ENCODE measurements at regions not wholly inside any gene's neighbourhood (a gene's known extent, or its start where the extent isn't known, plus 50 kb on each side); places are given as distances from the start of the nearest gene placed in this dataset.

DNA sequence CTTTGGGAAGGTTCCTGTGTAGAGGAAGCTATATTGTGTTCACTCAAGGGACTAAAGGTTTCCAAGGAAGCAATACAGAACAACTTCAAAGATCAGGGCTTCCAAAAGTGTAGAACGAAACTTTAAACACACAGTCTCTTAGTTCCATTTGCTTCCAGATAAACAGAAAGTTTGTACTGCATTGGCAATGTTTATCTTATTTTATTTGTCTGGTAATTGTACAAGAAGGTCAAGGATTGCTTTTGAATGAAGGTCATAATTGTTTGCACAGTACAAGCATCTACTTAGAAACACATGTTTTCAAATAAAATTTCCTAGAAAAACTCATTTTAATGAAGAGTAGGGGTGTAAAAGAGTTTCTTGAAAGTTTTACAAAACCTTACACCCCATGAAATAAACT is 712.7 kb upstream of the SGCG start:
- TF ChIP-seq, protein P1, sequence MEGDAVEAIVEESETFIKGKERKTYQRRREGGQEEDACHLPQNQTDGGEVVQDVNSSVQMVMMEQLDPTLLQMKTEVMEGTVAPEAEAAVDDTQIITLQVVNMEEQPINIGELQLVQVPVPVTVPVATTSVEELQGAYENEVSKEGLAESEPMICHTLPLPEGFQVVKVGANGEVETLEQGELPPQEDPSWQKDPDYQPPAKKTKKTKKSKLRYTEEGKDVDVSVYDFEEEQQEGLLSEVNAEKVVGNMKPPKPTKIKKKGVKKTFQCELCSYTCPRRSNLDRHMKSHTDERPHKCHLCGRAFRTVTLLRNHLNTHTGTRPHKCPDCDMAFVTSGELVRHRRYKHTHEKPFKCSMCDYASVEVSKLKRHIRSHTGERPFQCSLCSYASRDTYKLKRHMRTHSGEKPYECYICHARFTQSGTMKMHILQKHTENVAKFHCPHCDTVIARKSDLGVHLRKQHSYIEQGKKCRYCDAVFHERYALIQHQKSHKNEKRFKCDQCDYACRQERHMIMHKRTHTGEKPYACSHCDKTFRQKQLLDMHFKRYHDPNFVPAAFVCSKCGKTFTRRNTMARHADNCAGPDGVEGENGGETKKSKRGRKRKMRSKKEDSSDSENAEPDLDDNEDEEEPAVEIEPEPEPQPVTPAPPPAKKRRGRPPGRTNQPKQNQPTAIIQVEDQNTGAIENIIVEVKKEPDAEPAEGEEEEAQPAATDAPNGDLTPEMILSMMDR (conservative IDR thresholded peaks at IDR 0.05; ENCODE audit: low read depth in 2 of 2), result no peak
- TF ChIP-seq, protein P2, sequence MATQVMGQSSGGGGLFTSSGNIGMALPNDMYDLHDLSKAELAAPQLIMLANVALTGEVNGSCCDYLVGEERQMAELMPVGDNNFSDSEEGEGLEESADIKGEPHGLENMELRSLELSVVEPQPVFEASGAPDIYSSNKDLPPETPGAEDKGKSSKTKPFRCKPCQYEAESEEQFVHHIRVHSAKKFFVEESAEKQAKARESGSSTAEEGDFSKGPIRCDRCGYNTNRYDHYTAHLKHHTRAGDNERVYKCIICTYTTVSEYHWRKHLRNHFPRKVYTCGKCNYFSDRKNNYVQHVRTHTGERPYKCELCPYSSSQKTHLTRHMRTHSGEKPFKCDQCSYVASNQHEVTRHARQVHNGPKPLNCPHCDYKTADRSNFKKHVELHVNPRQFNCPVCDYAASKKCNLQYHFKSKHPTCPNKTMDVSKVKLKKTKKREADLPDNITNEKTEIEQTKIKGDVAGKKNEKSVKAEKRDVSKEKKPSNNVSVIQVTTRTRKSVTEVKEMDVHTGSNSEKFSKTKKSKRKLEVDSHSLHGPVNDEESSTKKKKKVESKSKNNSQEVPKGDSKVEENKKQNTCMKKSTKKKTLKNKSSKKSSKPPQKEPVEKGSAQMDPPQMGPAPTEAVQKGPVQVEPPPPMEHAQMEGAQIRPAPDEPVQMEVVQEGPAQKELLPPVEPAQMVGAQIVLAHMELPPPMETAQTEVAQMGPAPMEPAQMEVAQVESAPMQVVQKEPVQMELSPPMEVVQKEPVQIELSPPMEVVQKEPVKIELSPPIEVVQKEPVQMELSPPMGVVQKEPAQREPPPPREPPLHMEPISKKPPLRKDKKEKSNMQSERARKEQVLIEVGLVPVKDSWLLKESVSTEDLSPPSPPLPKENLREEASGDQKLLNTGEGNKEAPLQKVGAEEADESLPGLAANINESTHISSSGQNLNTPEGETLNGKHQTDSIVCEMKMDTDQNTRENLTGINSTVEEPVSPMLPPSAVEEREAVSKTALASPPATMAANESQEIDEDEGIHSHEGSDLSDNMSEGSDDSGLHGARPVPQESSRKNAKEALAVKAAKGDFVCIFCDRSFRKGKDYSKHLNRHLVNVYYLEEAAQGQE (IDR thresholded peaks at IDR 0.05; ENCODE audit: unreplicated experiment), result no peak
- TF ChIP-seq EZH2phosphoT487 (IDR thresholded peaks at IDR 0.05; ENCODE audit: unreplicated experiment) (no peak), POLR2AphosphoS5 (IDR thresholded peaks at IDR 0.05; ENCODE audit: low read depth) (no peak), ZNF331 (CRISPR knock-in tag; IDR thresholded peaks at IDR 0.05; ENCODE audit: low read depth) (no peak), EZH2 (IDR thresholded peaks at IDR 0.05; ENCODE audit: low read depth, unreplicated experiment) (no peak)
- TF ChIP-seq, protein P3, sequence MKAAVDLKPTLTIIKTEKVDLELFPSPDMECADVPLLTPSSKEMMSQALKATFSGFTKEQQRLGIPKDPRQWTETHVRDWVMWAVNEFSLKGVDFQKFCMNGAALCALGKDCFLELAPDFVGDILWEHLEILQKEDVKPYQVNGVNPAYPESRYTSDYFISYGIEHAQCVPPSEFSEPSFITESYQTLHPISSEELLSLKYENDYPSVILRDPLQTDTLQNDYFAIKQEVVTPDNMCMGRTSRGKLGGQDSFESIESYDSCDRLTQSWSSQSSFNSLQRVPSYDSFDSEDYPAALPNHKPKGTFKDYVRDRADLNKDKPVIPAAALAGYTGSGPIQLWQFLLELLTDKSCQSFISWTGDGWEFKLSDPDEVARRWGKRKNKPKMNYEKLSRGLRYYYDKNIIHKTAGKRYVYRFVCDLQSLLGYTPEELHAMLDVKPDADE (IDR thresholded peaks at IDR 0.05), result no peak

Measured in GM23338 (cell line).